Activated CD8-positive, alpha-beta memory T cell treated with anti-CD3 and anti-CD28 coated beads, Interleukin-2, amount 50 U/mL, for 48 hours (primary cell): ENCODE measurements at regions not wholly inside any gene's neighbourhood (a gene's known extent, or its start where the extent isn't known, plus 50 kb on each side); places are given as distances from the start of the nearest gene placed in this dataset.
"Not testable (repeated sequence)": the region's sequence is repeated elsewhere in the genome, so short reads cannot be mapped to it uniquely, and the experiment has no call there.

ENCODE experiments used
- DNase-seq: peaks from one replicate; pipeline ENCODE4 v3.0.0-alpha.2; 2020

DNA sequence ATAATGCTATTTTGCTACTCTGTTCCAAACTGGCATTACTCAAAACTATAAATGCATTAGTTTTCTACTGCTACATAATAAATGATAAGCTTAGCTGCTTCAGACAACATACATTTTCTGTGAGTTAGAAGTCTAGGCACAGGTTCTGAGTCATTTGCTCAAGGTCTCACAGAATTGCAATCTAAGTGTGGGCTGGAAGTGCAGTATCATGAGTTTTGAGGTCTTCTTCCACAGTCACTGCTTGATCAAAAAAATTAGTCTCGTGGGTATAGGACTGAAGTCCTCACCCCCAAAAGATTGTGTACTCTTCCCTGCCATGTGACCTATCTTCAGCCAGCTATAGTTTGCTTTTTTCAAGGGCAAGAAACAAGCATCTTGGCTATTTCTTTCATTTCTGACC is 676.9 kb downstream of the ADCYAP1 start:
- no peak for DNase-seq

DNA sequence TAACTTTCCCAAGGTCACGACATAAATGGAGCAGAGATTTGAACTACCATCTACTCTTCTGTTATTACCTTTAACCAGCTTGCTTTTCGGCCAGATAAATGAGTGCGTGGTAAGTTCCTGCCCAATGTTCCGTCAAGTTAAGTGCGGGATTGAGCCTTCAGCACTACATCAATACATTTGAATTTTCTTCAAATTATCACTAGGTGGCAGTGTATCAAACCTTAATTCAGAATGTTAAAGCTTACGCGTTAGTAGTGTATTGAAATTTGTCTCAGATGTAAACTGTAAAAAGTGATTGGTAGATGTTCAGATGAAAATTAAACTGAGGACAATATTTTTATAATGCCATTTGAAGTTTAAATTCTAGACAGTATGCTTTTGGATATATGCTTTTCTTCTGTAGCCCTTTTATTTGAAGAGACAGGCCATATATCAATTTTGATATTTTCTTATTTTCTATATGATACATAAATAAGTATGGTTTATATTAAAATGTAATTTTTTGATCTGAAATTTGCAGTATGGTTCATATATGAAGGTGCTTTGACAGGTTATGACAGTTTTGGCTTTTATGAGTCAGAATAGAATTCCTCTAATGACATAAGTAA is 681.3 kb downstream of the ADCYAP1 start:
- DNase-seq = no peak

DNA sequence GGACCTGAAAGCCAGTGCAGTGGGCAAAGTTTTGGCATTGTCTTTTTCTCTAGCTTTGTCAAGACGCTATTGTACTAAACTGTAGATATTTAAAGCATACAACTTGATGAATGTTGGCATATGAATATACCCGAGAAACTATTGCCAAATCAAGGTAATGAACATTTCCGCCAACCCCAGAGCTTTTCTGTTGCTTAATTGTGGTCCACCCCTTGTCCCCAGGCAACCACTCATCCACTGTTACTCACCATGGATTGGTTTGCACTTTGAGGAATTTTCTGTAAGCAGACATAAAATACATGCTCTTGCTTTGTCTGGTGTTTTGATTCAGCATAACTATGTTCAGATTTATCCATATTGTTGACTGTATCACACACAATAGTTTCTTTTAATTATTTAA is 688.4 kb downstream of the ADCYAP1 start:
- DNase-seq = no peak

DNA sequence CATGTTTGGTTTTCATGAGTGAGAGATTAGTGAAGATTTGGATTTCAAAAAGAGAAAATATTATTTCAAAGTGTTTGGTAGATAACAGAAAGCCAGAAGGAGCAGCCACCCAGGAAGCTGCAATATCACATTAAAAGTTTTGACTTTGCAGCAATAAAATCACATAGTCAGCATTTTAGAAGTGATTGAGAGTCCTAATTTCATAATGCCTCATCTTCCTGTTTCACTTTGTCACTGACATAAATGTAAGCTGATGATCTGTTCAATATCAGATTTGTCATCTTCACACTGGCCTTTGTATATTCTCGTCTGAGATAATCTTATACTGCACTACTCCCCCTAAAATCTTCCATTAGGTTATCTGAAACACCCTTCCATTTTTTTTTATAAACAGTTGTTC is 690.5 kb downstream of the ADCYAP1 start:
- no peak for DNase-seq

DNA sequence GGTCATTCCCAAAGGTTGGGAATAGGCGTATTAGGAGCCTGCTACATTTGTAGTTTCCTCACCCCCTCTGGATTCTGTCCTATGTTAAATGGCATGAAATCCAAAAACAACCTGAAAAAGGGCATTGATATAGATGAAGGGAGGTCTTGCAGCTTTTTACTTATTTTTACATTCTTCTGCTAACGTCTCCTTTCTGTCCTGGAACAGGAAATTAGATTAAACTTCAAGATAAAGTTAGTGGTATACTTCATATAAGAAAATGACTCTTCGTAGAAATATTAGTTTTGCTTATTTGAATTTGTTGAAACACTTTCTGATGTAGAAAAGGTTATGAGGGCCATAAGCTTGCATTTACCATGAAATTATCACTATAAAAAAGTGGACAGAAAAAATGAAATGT is 694.5 kb downstream of the ADCYAP1 start:
- DNase-seq = no peak

DNA sequence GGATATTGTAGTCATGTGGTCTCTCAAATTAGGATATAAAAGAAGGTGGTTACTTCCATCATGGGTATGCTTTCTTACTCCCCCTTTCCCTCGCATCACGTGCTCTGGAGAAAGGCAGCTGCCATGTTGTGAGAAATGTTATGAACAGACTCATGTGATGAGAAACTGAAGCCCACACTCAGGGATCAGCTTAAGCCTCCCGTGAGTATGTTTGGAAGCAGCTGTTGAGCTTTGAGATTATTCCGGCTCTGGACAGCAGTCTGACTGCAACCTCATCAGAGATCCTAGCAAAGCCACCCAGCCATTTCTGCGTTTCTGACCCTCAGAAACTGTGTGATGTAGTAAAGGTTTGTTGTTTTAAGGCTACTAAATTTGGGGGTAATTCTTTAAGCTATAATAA is 700.1 kb downstream of the ADCYAP1 start:
- DNase-seq = no peak

DNA sequence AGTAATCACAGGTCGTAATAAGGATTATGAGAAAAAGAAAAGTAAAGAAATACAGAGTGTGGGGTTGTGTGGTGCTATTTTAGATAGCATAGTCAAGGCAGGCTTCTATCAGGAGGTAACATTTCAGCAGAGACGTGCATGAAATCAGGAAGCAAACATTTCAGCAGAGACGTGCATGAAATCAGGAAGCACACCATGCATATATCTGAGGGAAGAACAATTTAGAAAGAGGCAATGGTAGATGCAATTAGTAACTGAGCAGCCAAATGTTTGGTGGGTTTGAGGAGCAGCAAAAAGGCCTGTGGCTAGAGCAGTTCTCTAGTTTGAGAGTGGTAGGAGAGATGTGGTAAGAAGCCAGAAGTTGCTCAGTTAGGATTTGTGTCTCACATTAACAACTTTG is 713.7 kb downstream of the ADCYAP1 start:
- no peak for DNase-seq

DNA sequence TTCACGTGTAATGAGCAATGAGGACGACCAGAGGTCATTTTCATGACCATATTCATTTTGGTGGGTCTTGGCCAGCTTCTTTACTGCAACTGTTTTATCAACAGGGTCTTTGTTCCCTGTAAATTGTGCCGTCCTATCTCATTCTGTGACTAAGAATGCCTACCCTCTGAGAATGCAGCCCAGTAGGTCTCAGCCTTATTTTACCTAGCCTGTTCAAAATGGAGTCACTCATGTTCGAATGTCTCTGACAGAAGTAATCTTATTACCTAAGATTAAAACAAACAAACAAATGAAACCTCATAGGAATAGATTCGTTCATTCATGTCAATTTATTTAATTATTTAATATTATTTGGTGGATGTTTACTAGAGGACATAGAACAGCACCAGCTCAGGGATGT is 714.8 kb downstream of the ADCYAP1 start:
- DNase-seq = no peak

DNA sequence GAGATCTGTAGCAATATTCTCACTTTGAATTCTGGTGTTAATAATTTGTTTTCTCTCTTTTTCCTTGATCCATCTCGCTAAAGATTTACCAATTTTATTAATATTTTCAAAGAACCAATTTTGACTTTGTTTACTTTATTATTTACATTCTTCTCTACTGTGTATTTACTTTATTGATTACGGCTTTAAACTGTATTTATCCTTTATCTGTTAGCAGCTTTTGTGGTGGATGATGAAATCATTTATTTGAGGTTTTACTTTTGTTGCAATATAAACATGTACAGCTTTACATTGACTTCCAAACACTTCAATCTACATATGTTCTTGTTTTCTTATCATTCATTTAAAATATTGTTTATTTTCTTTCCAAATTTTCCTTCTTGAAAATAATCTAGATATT is 719.9 kb downstream of the ADCYAP1 start:
- no peak for DNase-seq

DNA sequence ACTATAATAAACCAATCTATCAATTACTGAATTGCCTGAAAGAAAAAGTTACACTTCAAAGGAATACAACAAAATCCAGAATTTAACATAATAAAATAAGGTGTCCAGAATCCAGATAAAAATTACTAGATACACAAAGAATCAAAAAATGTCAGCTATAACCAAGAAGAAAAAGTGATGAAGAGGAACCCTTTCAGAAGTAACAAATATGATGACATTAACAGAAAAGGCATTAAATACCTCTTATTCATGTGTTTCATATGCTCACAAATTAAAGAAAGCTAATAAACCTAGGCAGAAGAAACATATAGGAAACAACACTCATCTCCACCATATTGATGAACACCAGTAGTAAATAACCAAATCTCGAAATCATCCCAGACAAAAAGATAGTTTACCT is 722.8 kb downstream of the ADCYAP1 start:
- DNase-seq = no peak

DNA sequence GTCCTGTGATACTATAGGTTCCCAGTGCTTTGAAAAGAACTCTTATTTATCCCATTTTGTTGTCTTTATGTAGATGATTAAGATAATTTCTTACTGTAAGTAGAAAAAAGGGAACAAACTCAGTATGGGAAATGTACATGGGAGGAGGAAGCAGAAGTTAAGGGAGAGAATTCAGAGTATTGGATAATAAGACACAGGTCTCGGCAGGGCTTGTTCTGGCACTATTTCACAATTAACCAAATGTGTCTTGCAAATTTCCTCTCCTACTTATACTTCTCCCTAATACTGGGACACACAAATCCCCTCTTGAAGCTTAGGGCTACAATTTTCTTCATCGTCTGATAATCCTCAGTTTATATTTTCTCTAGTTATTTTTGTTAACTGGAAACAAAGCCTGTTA is 744.0 kb downstream of the ADCYAP1 start:
- DNase-seq = no peak

DNA sequence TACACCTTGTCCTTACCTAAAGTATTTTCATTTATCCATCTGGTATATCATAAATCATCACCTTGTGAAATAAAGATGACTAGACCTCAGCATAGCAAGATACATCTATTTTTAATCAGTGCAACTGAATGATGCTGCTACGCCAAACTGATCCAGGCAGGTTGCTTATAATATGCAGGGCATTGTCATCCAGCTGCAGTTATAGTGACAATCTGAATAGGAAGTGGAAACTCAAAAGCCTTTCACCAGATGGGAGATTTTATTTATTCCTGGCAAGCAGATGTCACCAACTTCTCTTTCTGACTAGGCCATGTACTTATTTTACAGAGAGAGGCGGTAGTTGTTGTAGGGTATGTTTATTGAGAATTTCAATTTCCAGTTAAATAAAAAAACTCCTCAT is 747.3 kb downstream of the ADCYAP1 start:
- DNase-seq = no peak

DNA sequence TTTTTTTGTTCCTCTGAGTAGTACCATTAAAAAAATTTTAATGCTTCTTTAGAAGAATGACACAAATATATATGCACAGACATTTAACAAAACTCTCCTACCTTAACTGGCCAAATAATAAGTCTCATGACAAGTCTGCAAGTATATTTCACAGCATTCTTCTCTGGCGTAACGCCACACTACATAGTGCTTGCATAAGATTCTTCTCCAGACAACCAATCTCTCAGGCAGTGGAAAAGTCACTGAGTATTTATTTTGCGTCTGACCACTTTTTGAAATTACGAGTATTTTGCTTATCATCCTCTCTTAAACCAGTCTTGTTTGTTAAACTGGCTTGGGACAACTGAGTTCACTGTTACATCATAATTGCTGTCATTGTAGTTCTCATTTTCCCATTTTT is 749.2 kb downstream of the ADCYAP1 start:
- no peak for DNase-seq

DNA sequence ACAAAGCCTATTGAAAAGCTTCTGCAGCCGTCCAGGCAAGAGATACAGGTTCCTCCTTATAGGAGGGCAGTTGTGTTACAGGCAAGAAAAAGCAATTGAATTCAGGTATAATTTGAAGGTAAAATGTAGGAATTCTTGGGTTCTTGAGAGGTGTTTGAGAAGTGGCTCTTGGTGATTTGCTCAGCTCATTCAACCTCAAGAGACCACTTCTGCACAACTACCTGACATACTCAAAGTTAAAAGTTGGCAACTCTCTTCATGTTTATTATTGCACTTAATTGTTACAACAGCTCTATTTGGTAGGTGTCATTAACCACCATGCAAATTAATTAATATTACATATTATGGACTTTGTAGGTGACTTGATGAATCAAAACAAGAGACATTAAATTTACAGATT is 753.2 kb downstream of the ADCYAP1 start:
- no peak for DNase-seq

DNA sequence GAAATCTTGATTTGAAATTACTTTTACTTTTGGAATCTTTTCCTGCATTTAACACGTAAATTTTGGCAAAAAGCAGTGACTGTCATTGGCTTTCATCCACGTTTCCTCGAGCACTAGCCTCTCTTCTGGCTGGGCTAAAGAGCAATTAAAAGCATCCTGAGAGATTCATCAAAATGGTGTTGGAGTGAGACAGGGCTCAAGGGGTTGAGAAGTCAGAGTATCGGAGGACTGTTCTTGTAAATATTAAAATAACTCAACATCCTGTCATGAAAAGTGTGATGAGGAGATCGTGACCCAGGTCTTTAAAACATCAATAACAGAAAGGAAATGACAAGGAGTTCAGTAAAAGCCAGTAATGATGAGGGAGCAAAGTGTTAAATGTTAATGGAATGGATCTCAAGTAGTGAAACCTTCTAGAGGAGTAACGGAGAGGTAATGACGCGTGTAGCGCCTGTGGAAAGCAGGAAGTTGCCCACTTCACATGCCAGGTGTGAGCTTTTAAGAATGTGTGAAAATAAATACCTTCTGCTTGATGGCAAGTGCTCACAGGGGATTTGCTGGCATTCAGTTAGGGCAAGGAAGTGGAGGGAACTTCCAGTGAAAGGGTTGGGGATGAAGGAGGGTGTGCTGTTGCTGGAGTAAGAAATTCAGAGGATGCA is 754.4 kb downstream of the ADCYAP1 start:
- no peak for DNase-seq

DNA sequence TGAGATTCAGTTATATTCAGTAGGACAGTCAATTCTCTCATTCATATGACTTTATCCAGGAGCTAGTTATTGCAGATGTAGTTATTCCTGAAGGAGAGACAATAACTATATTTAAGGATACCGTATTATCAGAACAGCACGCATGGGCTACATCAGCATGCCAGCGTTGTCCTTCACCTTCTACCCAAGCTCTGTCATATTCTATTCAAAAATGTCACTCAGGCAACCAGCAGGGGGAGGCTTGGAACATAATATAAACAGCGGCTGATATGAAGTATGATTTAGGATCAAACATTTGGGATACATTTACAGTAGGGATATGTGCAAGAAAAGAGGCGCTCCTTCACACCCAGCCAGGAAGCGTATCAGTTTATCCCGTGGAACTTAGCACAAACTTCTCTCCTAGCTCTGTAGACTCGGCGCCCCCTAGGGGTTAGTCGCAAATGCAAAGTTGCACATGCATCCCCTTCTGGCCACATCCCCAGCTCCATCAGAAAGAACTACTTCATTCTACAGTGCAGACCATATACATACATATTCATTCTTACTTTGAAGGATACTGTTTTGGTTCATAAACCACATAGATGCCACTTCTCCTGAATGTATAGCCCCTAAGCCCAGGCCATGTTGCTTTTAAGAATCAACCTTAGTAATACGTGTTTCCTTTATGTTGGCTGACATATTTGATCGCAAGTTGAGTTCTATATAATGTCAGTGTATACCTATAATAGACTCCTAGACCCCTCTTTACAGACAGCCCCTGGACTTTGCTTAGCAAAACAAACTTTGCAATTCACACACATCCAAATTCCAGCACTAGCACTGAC is 759.4 kb downstream of the ADCYAP1 start:
- DNase-seq = peak; percentile 67

DNA sequence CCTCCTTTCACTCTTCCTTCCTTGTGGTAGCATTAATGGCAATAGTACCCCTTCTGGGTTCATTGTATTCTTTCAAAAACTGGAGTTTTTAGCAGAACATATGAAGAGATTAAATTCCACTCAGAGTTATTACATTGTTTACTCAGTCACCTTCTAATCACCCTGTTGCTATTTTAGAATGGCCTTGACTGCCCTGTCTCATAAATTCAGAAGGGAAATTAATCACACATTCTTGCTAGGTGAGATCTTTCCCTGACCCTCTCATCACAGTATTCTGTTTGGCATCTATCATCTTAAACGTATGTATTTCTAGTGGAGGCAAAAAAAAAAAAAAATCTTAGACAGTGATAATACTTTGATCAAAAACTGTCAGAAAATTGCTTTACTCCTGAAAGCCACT is 760.4 kb downstream of the ADCYAP1 start:
- DNase-seq = no peak

DNA sequence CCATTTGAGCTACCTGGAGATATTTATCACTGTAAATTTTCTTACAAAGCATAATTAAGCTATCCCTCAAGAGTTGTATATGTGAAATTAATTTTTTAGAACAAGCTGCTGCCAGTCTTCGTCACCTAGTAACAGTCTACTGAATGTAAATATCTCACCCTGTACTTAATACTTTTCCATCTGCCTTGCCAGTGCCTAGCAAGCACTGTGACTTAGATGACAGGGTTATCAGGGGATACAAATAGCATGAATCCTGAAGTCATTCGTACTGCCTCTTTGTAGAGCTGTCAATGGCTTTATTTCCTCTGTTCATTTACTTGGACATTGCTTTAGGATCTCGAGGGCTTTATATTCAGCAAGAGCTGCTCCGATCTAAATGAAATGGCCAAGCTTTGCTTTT is 763.6 kb downstream of the ADCYAP1 start:
- DNase-seq = no peak

DNA sequence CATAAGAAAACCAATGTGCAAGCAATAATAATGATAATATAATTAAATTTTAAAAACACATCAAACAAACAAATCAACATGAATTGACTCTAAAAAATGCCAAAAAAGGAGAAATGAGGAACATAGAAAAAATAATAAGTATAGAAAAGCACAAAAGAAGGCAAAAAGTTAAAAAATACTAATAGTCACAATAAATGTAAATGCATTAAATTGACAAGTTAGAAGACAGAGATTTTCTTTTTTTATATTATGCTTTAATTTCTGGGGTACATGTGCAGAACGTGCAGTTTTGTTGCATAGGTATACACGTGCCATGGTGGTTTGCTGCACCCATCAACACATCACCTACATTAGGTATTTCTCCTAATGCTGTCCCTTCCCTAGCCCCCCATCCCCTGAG is 767.0 kb downstream of the ADCYAP1 start:
- DNase-seq = not testable (repeated sequence)

DNA sequence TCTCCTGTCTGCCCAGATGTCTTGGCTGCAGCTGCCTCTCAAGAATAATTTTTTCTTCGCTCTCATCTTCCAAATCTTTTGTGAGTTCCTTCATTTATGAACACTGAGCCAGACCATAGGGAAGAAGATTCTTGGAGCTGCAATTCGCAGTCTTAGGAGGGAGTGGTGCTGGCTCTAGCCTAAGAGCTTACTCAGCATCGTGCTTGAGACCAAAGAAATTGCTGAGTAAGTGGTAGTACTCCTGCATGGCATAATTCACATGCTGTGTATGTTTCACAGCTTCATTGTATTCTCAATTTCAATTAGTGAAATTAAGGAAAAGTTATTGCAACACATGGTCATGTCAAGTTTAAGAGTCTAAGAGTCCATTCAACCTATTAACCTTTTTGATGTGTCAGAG is 771.7 kb downstream of the ADCYAP1 start:
- DNase-seq = no peak

DNA sequence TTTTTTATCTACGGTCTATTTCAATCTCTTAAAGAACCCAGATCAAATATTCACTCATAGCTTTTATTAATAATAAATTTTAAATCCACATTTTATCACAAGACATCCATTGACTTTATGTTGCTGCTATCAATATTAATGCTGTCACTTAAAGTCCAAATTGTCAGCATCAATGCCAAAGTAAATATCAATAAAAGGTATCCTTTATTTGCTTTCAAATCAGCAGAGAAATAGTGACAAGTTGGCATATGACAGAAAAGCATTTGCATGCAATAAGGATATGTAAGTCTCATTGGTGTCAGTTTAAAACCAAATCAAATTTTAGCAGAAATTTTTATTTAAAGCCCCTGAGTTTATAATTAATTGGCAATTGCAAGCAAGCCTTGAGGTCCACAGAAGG is 775.4 kb downstream of the ADCYAP1 start:
- DNase-seq = no peak

DNA sequence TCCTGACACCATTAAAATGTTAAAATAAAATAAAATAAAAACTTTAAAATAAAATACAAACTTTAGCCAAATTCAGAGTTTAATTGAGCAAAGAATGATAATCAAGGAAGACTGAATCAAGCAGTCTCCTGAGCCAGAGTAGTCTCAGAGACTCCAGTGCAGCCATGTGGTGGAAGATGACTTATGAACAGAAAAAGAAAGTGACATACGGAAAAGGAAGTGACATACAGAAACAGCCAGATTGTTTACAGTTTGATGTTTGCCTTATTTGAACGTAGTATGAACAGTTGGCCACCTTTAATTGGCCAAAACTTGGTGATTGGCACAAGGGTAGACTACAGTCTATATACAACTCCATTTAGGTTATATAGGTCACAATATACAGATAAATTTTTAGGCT is 787.2 kb downstream of the ADCYAP1 start:
- DNase-seq = no peak

DNA sequence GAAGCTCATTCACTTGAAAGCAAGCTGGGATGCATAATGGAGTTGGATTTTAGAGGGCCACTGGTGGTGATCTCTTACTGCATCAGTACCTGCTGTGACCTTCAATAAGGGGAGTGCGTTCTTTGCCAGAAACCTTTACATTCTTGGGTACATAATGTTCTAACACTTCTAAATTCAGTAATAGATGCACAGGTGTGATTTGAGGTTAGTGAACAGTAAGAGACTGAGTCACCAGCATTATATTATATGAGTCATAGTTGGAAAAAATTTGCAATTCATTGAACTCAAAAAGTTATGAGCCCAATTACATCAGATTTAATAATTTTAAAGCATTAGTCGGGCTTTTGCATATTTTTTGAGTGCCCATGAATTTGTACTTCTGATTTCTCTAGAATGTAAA is 803.3 kb downstream of the ADCYAP1 start:
- no peak for DNase-seq

DNA sequence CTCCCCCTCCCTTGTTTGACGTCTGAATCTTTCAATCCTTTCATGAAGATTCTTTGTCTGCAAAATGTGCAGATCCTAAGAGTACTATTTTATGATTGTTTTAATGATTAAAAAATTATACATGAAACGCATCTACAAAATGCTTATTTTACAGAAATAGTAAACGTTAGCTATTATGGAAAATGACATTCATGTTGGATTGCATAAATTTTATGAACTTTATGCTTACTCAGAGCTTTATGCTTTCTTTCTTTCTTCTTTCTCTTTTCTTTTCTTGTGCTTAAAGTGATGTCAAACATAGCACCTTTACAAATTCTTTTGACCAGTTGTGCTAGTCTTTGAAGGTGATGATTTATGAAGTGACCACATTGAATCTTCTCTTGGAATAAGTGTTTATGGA is 805.4 kb downstream of the ADCYAP1 start:
- no peak for DNase-seq
